Fibroblast of skin of left quadriceps (primary cell): ENCODE measurements at regions not wholly inside any gene's neighbourhood (a gene's known extent, or its start where the extent isn't known, plus 50 kb on each side); places are given as distances from the start of the nearest gene placed in this dataset.
"Not testable (repeated sequence)": the region's sequence is repeated elsewhere in the genome, so short reads cannot be mapped to it uniquely, and the experiment has no call there.

Experiments
- DNase-seq, 2 experiments: peaks; one replicate each; pipeline ENCODE4 v3.0.0-alpha.2; 2013; ENCODE audit warnings: low read depth in 2 of 2

GRCh38 chr13:21879263-21879914, 208.5 kb downstream of the FGF9 start:
- DNase-seq, result no peak

GRCh38 chr13:21882766-21883165, 211.9 kb downstream of the FGF9 start:
- no peak for DNase-seq

- DNase-seq, result no peak
These were observed 212.8 kb downstream of the FGF9 start for GRCh38 chr13:21883713-21884112.

DNA sequence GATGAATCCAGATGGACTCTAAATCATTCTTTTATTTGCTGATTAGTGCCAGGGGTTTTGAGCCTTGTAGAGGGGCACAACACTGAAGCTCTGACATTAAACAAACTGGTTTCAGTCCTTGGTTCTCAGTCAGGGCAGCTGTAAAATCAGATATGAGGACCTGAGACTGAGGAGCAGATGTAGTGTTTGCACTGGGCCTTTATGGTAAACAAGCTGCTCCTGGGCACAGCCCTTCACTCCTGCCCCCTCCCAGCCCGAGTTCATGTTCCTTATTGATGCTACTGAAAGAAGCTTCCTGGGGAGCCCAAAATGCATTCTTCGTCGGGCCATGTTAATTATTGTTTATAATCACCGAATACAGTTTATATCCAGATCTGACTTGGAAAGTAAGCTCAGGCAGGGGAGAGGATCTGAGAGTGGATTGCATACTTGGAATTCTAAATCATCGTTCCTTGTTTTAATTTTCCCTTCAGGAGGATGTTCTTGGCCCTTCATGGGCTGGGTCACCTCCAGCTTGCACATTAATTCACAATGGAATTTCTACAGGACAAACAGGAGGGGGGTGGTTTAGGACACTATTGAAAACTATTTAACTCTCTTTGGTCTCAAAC, 213.5 kb downstream of the FGF9 start:
- no peak for DNase-seq

DNA sequence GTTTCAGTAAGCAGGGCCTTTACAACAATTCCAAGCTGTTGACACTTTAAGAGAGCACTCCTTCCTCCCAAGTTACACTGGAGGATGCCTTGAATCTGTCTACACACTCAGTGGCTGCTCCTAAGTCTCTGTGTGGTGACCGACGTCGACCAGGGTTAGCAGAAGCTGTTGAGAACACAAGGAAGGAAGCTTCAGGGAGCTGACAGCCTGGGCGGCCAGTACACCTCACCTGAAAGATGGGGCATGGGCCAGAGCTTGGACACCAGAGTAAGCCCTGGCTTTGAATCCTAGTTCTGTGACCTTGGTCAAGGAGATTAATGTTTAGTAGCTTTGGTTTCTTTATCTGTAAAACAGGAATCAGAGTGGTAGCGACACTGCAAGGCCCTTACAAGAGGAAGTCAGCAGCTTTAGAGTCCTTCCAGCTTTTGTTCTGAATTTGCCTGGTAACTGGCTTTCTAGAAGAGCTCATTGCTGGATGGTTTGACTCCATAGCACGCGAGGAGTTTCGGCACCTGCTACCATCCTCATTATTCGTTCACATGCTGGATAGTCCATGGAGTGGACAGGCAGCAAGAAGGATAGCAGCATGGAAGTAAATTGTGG, 214.2 kb downstream of the FGF9 start:
- DNase-seq, result no peak

DNA sequence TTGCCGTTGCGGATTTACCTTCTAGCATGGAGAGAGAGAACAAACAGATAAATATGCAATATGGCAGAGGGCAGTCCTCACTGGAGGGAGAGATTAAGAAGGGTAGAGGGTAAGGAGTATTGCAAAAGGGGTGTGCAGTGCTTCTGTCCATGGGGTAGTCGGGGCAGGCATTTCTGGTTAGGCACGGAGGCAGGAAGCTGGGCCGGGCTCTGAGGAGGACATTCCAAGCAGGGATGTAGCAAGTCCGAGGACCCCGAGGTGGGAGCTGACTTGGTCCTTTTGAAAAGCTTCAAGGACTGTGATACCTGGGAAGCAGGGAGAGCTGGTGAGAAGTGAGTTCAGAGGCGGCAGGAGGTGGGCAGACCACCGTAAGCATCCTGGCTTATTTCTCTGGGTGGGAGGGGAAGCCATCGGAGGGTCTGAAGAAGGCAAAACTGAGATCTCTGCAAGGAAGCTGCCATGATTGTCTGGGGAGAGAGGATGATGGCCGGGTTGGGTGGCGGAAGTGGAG, 214.9 kb downstream of the FGF9 start:
- DNase-seq, result no peak

GRCh38 chr13:21889651-21890050, 218.8 kb downstream of the FGF9 start:
- DNase-seq, result no peak

- not testable (repeated sequence) for DNase-seq
These were observed 219.3 kb downstream of the FGF9 start for GRCh38 chr13:21890220-21890619.

DNA sequence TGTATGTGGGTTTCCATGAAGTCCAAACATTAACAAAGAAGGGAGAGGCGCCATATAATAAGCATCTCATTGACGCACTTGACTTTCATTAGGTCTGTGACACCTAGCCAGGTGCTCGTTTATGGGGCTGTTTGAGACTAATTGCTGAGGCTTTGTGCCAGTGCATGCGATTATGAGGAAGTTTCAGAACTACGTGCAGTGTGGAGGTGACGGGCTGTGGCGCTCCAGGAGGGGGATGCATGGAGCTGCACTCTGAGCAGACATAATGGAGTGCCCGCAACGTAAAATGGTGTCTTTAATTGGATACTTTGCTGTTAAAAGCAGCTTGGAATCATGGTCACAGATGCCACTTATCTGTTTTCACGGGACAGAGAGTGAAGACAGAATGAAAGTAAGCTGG, 223.2 kb downstream of the FGF9 start:
- no peak for DNase-seq

GRCh38 chr13:21894703-21895699, 224.1 kb downstream of the FGF9 start:
- no peak for DNase-seq

GRCh38 chr13:21895779-21896178, 224.9 kb downstream of the FGF9 start:
- DNase-seq, result no peak

- DNase-seq, result no peak
These were observed 226.3 kb downstream of the FGF9 start for GRCh38 chr13:21897161-21897560.

- DNase-seq, result no peak
These were observed 227.6 kb downstream of the FGF9 start for GRCh38 chr13:21898459-21898858.

GRCh38 chr13:21898945-21899344, 228.1 kb downstream of the FGF9 start:
- no peak for DNase-seq

- no peak for DNase-seq
These were observed 230.5 kb downstream of the FGF9 start for GRCh38 chr13:21901336-21901735.

- DNase-seq, result no peak
These were observed 231.2 kb downstream of the FGF9 start for GRCh38 chr13:21901811-21902708.

DNA sequence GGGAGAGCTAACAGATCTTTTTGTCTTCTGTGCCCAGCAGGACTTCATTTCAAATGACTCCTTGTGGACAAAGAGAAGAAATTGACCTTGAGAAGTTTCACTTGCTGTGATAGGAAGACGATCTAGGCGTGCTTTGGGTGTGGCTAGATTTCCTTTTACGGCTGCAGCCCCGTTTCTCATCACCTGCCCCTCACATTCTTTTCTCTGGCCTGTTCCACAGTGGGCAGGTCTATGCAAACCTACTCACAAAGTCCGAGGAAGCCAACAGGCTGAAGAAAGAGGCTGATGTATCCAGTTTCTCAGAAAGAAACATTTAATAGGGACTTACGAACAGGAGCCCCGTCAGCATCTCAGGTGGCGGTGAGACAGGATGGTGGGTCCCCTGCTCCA, 231.8 kb downstream of the FGF9 start:
- no peak for DNase-seq

GRCh38 chr13:21905486-21905885, 234.6 kb downstream of the FGF9 start:
- DNase-seq, result no peak

- DNase-seq, result no peak
These were observed 238.5 kb downstream of the FGF9 start for GRCh38 chr13:21909331-21909730.

DNA sequence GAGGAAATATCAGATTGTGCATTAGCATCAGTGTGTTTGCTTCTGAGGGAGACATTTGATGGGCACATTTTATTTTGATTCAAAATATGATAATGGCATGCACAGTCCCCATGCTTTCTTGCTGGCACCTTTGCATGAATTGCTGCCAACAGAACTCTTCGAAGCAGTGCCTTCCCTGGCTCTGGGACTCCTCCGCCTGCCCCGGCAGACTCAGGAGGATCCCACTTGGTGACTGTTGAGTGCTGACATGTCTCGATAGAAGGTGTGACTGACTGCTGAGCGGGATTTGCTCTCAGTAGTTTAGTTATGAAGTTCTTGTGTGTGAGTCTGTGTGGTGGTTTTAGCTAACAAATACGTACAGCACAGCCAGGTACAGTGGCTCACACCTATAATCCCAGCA, 239.7 kb downstream of the FGF9 start:
- no peak for DNase-seq
